Fibroblast of lung (primary cell): ENCODE measurements at regions not wholly inside any gene's neighbourhood (a gene's known extent, or its start where the extent isn't known, plus 50 kb on each side); places are given as distances from the start of the nearest gene placed in this dataset.

ENCODE experiments used
- DNase-seq, 2 donors: peaks; one replicate each; pipeline versions ENCODE4 v3.0.0 to v3.0.0-alpha.2; 2010; ENCODE audit warnings: low read depth in 2 of 2
- H2AFZ ChIP-seq: 2 replicates; pipeline ENCODE4 v1.5.1; 2012; ENCODE audit warnings: low read length, control low read depth, inconsistent platforms
- H3K27ac ChIP-seq: 2 replicates; pipeline ENCODE4 v1.5.1; 2011; ENCODE audit warnings: low read length, control low read depth; ENCODE audit not compliant: insufficient read depth
- H3K27me3 ChIP-seq: 2 replicates; pipeline ENCODE4 v1.5.1; 2011; ENCODE audit warnings: mild to moderate bottlenecking, low read length; ENCODE audit not compliant: control insufficient read depth, insufficient read depth
- H3K36me3 ChIP-seq: 2 replicates; pipeline ENCODE4 v1.5.1; 2011; ENCODE audit warnings: low read length; ENCODE audit not compliant: control insufficient read depth, insufficient read depth
- H3K4me1 ChIP-seq: 2 replicates; pipeline ENCODE4 v1.5.1; 2011; ENCODE audit warnings: low read length; ENCODE audit not compliant: control insufficient read depth, insufficient read depth; ENCODE audit errors: extremely low read depth
- H3K4me2 ChIP-seq: 2 replicates; pipeline ENCODE4 v1.5.1; 2011; ENCODE audit warnings: low read length, control low read depth; ENCODE audit not compliant: insufficient read depth; ENCODE audit errors: extremely low read depth
- H3K4me3 ChIP-seq, 4 experiments: fragments of 200-600 bp in 1 of 4; sonication (generic) in 1 of 4; replicated peaks in 1 of 4; 2 replicates each; pipeline ENCODE4 v1.5.1; 2011 to 2016; ENCODE audit warnings: low read length in 4 of 4, low read depth in 3 of 4, mild to moderate bottlenecking in 3 of 4, control low read depth in 2 of 4, inconsistent platforms in 1 of 4, mixed read lengths in 1 of 4; ENCODE audit not compliant: insufficient read depth in 1 of 4; ENCODE audit errors: control extremely low read depth in 1 of 4
- H3K79me2 ChIP-seq: 2 replicates; pipeline ENCODE4 v1.5.1; 2012; ENCODE audit warnings: mild to moderate bottlenecking, low read length, inconsistent platforms; ENCODE audit not compliant: control insufficient read depth, insufficient read depth
- H3K9ac ChIP-seq: 2 replicates; pipeline ENCODE4 v1.5.1; 2011; ENCODE audit warnings: mild to moderate bottlenecking, low read length, control low read depth; ENCODE audit not compliant: insufficient read depth
- H3K9me3 ChIP-seq: 2 replicates; pipeline ENCODE4 v1.5.1; 2012; ENCODE audit warnings: low read depth, low read length; ENCODE audit not compliant: control insufficient read depth, insufficient read depth
- H4K20me1 ChIP-seq: 2 replicates; pipeline ENCODE4 v1.5.1; 2011; ENCODE audit warnings: low read length; ENCODE audit not compliant: control insufficient read depth, insufficient read depth; ENCODE audit errors: extremely low read depth
- EZH2 ChIP-seq: IDR thresholded peaks from 2 replicates; pipeline ENCODE4 v1.5.1; 2012; ENCODE audit warnings: low read length, control low read depth, mild to moderate bottlenecking; ENCODE audit errors: missing control alignments
- TF ChIP-seq, protein P1 (sequence below), 2 donors: IDR thresholded peaks in 1 of 2; conservative IDR thresholded peaks in 1 of 2; 1 replicate in 1 of 2; 2 replicates in 1 of 2; pipeline ENCODE4 v1.5.1; 2011 to 2012; ENCODE audit warnings: low read length in 2 of 2, control low read depth in 1 of 2, inconsistent platforms in 1 of 2, low read depth in 1 of 2, mild to moderate bottlenecking in 1 of 2

DNA sequence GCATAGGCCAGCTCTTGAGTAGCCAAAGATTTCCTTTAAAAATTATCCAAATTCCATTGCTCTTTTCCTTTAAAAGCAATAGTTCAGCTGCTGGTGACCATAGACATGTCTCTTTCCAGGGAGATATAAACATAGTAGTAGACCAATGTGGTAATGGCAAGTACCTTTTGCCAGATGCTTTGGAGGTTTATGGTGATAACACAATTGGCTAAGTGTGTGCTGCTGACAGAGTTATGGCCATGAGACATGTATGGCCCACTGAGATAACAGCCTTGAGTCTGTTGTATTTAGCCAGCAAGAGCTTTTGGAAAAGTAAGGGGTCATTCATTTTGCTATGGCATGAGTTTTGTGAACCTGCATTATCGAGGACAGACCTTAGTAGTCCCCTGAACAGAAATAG lies 1146.8 kb downstream of the TUSC7 start:
- no peaks in the 10 kb centered on the region for H4K20me1 ChIP-seq
- no peak for DNase-seq
- TF ChIP-seq, protein P1, sequence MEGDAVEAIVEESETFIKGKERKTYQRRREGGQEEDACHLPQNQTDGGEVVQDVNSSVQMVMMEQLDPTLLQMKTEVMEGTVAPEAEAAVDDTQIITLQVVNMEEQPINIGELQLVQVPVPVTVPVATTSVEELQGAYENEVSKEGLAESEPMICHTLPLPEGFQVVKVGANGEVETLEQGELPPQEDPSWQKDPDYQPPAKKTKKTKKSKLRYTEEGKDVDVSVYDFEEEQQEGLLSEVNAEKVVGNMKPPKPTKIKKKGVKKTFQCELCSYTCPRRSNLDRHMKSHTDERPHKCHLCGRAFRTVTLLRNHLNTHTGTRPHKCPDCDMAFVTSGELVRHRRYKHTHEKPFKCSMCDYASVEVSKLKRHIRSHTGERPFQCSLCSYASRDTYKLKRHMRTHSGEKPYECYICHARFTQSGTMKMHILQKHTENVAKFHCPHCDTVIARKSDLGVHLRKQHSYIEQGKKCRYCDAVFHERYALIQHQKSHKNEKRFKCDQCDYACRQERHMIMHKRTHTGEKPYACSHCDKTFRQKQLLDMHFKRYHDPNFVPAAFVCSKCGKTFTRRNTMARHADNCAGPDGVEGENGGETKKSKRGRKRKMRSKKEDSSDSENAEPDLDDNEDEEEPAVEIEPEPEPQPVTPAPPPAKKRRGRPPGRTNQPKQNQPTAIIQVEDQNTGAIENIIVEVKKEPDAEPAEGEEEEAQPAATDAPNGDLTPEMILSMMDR (conservative IDR thresholded peaks at IDR 0.05 in 1 of 2, IDR thresholded peaks at IDR 0.05 in 1 of 2; ENCODE audit: low read depth in 1 of 2, low read length in 2 of 2), result no peak
- TF ChIP-seq EZH2, result no peak
- H3K4me2 ChIP-seq, result no peak overlapping the region
- H3K9me3 ChIP-seq, result no peaks in the 10 kb centered on the region
- no peaks in the 10 kb centered on the region for H3K27me3 ChIP-seq
- H2AFZ ChIP-seq, result no peak overlapping the region
- H3K36me3 ChIP-seq, result no peaks in the 10 kb centered on the region
- no peaks in the 10 kb centered on the region for H3K79me2 ChIP-seq
- H3K9ac ChIP-seq, result no peak overlapping the region
- no peak overlapping the region for H3K4me3 ChIP-seq
- H3K27ac ChIP-seq, result no peak overlapping the region
- H3K4me1 ChIP-seq, result no peaks in the 10 kb centered on the region

DNA sequence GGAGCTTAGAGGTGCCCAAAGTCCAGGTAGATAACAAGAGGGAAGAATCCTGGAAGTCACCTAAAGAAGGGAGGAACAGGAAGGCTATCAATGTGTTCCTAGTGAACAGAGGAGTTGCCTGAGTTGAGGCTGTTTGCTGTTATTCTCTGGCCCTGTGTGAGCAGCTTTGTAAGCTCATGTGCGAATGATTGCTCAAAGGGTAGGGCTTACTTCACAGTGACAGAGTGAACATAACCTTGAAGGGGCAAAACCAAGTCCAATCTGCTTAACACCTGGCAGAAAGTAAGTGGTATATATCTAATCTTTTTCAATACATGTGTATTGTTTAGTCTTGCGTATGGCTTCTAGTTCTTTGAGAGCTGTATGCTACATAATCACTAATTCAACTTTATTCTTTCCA lies 1153.6 kb downstream of the TUSC7 start:
- H4K20me1 ChIP-seq, result no peaks in the 10 kb centered on the region
- no peak overlapping the region for H3K4me2 ChIP-seq
- H3K4me1 ChIP-seq, result no peaks in the 10 kb centered on the region
- H3K36me3 ChIP-seq, result no peaks in the 10 kb centered on the region
- H2AFZ ChIP-seq, result no peak overlapping the region
- H3K27ac ChIP-seq, result no peak overlapping the region
- no peaks in the 10 kb centered on the region for H3K79me2 ChIP-seq
- H3K9me3 ChIP-seq, result no peaks in the 10 kb centered on the region
- TF ChIP-seq, protein P1 (conservative IDR thresholded peaks at IDR 0.05 in 1 of 2, IDR thresholded peaks at IDR 0.05 in 1 of 2; ENCODE audit: low read depth in 1 of 2, low read length in 2 of 2), result no peak
- TF ChIP-seq EZH2, result no peak
- H3K27me3 ChIP-seq, result no peaks in the 10 kb centered on the region
- no peak for DNase-seq
- H3K9ac ChIP-seq, result no peak overlapping the region
- H3K4me3 ChIP-seq, result no peak overlapping the region

DNA sequence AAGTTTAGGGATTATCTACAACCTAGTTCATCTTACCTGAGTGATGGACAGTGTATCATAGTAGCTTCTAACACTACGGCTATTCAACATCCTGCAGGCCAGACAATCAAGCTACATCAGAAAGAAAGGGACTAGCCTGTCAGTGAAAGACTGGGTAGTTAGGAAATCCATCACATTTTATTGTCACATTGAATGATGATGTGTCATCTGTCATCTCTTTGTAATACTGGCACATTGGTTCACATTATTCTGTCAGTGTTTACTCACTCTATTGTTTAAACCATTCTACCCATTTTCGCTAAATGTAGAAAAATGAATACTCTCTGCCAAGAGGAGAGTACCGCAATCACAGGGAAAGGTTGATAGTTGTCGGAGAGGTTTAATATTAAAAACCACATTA lies 1155.8 kb downstream of the TUSC7 start:
- H3K4me2 ChIP-seq, result no peak overlapping the region
- no peak overlapping the region for H3K27ac ChIP-seq
- H3K4me1 ChIP-seq, result no peaks in the 10 kb centered on the region
- no peaks in the 10 kb centered on the region for H3K9me3 ChIP-seq
- no peaks in the 10 kb centered on the region for H3K36me3 ChIP-seq
- no peaks in the 10 kb centered on the region for H3K79me2 ChIP-seq
- no peak overlapping the region for H3K4me3 ChIP-seq
- no peaks in the 10 kb centered on the region for H4K20me1 ChIP-seq
- no peak overlapping the region for H3K9ac ChIP-seq
- H2AFZ ChIP-seq, result no peak overlapping the region
- TF ChIP-seq, protein P1 (conservative IDR thresholded peaks at IDR 0.05 in 1 of 2, IDR thresholded peaks at IDR 0.05 in 1 of 2; ENCODE audit: low read depth in 1 of 2, low read length in 2 of 2), result no peak
- TF ChIP-seq EZH2, result no peak
- H3K27me3 ChIP-seq, result no peaks in the 10 kb centered on the region
- DNase-seq, result no peak
